GM21367 (cell line): ENCODE measurements at regions not wholly inside any gene's neighbourhood (a gene's known extent, or its start where the extent isn't known, plus 50 kb on each side); places are given as distances from the start of the nearest gene placed in this dataset.
"Not testable (repeated sequence)": the region's sequence is repeated elsewhere in the genome, so short reads cannot be mapped to it uniquely, and the experiment has no call there.

Experiments used
- ATAC-seq: cut with Tn5 transposase; IDR thresholded peaks from one replicate; pipeline ENCODE4 v1.9.1; 2021; ENCODE audit not compliant: unreplicated experiment

GRCh38 chr11:100409267-100409666 lies 277.8 kb upstream of the ARHGAP42 start:
- ATAC-seq: not testable (repeated sequence)

DNA sequence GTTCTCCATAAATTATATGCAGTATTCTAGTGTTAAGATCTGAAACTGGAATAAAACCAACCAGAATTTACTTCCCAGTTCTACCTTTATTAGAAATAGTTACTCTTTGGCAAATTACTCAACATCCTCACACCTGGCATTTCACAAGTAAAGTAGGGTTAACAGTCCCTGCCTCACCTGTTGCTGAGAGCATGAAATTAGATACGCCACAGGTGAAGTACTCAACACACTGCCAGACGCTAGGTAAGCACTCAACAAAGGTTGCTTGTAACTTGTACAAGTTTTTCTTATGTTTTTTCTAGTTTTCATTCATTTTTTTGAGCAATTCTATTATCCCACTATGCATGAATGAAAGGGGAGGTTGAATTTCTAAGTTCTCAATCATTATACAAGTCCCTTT lies 267.6 kb upstream of the ARHGAP42 start:
- ATAC-seq: no peak

DNA sequence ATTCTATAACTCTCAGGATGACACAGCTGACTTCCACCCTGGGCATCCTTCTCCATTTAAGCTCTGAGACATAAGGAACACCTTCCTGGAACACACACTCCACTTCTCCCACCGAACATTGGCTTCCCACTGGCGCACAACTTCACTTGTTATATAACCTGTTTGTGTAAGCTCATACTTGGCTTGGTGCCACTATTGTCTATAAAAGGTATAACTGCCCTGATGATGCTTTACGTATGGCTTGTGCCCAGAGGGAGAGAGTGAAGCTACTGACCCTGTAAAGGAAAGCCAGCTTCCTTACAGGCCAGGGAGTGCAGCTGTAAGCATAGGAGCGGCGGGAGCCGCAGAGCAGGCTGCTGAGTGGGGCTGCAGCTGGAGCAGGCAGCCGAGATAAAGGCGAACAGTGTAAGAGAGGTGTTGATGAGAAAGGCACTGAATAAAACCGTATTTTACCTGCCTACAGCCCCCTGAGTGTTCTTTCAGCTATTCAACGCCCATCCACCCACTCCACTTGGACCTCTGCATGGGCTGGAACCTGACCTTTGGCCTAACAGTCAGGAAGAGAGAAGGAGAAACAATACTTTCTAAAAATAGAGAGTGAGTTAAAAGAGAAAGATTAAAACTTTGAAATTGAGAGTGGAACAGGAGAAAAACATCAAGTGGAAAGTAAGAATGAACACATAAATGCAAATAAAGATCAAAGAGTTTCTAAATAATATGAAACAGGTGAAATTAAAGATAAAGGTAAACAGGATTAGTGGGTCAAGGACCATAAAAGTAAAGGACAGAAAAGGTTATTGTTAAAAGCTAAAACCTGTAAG lies 252.1 kb upstream of the ARHGAP42 start:
- no peak for ATAC-seq

GRCh38 chr11:100438376-100438775 lies 248.7 kb upstream of the ARHGAP42 start:
- no peak for ATAC-seq

DNA sequence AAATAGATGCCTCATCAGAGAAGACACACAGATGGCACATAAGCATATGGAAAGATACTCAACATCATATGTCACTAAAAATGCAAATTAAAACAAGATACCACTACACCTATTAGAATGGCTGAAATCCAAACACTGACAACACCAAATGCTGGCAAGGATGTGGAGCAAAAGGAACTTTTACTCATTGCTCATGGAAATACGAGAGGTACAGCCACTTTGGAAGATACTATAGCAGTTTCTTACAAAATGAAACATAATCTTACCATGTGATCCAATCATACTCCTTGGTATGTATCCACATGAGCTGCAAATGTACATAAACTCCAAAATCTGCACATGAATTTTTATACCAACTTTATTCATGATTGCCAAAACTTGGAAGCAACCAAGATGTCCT lies 246.0 kb upstream of the ARHGAP42 start:
- no peak for ATAC-seq

GRCh38 chr11:100442017-100442416 lies 245.1 kb upstream of the ARHGAP42 start:
- ATAC-seq: no peak

DNA sequence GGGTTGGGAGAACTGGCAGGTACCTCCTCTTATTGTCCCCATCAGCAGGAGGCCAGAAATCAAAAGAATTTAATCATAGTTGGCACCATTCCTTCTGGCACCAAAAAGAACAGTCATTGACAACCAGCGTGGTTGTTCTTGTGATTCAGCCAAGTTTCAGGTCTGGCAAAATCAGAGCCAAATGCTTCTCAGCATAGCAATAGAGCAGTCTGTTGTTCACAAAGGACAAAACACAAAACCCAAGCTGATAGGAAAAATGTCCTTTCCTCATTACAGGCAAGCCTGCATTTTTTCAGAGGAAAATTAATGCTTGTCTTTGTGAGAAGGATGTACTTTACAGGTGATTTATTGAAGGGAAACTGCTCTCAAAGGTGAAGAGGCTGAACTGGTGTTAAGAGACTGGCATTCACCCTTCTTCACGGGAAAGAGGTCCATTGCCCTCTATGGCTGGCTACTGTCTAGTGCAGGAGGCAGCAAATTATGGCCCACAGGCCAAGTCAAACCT lies 241.8 kb upstream of the ARHGAP42 start:
- no peak for ATAC-seq

DNA sequence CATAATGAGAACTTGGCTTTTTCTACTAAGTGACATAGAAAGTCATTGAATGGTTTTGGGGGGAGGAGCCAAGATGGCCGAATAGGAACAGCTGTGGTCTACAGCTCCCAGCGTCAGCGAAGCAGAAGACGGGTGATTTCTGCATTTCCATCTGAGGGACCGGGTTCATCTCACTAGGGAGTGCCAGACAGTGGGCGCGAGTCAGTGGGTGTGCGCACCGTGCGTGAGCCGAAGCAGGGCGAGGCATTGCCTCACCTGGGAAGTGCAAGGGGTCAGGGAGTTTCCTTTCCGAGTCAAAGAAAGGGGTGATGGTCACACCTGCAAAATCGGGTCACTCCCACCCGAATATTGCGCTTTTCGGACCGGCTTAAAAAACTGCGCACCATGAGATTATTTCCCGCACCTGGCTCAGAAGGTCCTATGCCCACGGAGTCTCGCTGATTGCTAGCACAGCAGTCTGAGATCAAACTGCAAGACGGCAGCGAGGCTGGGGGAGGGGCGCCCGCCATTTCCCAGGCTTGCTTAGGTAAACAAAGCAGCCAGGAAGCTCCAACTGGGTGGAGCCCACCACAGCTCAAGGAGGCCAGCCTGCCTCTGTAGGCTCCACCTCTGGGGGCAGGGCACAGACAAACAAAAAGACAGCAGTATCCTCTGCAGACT lies 235.2 kb upstream of the ARHGAP42 start:
- ATAC-seq: not testable (repeated sequence)

DNA sequence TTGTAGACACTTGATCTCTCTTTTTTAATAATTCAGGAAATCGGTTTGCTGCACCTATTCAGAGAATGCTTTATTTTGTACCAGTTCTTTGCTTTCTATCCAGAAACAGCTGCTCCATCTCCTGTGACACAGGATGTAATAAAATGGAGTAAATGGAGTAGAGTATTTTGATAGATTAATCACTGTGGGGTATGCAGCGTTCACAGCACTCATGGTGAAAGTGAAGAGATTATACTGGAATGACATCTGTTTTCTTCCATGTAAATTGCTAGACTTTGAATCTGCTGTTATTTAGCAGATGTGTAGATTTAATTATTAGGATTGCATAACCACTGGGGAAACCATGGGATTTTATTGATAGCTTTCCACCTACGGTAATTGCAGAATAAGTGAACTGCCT lies 227.3 kb upstream of the ARHGAP42 start:
- no peak for ATAC-seq

DNA sequence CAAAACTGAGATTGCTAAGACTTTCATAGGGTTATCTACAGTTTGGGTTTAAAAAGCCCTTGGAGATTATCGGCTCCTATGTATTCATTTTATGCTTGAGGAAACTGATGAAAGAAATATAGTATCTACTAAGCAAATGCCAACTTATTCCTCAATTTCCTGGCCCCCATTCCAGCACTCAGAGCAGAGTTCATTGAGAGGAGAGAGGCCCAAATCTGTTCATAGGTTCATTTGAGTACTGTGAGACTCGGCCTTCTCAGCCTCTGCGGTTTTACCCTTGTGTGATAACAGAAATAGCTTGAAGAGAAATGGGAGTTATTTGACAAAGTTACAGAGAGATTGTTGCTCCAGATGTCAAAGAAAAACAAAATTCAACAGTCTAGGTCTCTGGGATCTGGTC lies 226.7 kb upstream of the ARHGAP42 start:
- no peak for ATAC-seq

- ATAC-seq: no peak
Measured at GRCh38 chr11:100467821-100468508, 219.1 kb upstream of the ARHGAP42 start.

GRCh38 chr11:100469835-100470234 lies 217.3 kb upstream of the ARHGAP42 start:
- no peak for ATAC-seq

DNA sequence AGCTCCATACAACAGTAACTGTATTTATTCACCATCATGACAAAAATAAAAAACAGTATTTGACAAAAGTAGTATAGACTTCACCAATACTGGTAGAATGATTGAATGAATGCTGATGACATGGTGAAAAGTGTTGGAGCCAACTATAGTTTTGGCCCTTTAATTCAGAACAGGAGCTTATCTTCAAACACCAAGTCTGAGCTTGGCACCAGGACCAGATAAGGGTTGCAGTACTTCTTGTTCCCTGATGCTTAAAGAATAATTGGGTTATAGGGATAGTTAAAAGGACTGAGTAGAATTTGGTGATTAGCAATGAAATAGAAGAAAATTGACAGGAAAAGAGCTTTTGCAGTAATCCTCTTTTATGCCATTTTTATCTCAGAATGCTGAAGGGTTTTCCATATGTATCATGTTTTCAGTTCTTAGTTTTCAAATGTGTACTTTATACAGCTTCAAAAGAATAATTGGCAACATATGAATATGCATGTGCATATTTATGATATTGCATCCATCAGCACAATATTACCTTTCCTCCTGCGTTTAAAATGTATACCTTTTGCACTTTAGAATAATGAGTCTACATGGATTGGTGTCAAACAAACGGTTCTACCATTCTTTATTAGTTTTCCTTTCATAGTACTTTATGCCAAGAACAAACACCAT lies 214.2 kb upstream of the ARHGAP42 start:
- ATAC-seq: no peak

- ATAC-seq: no peak
Measured at GRCh38 chr11:100473390-100473740, 213.7 kb upstream of the ARHGAP42 start.

GRCh38 chr11:100484948-100485347 lies 202.1 kb upstream of the ARHGAP42 start:
- ATAC-seq: no peak

- no peak for ATAC-seq
Measured at GRCh38 chr11:100498780-100499179, 188.3 kb upstream of the ARHGAP42 start.

- no peak for ATAC-seq
Measured at GRCh38 chr11:100501450-100501849, 185.6 kb upstream of the ARHGAP42 start.

DNA sequence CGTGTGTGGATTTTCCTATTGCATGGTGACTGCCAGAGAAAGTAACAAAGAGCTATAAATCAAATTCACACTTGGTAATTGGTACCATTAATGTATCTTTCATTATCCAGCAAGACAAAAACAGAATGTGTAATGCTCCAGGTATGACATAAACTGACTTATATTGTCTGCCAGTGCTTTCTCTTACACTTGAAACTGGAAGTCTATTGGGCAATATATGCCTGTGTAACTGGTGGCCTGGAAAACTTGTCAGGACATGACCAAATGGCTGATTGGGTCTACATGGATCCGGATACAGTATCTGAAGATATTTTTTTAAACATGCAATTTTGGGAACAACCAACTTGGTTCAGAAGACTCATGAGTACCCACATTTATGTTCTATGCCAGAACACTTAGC lies 174.6 kb upstream of the ARHGAP42 start:
- ATAC-seq: no peak

GRCh38 chr11:100515087-100515486 lies 172.0 kb upstream of the ARHGAP42 start:
- no peak for ATAC-seq

DNA sequence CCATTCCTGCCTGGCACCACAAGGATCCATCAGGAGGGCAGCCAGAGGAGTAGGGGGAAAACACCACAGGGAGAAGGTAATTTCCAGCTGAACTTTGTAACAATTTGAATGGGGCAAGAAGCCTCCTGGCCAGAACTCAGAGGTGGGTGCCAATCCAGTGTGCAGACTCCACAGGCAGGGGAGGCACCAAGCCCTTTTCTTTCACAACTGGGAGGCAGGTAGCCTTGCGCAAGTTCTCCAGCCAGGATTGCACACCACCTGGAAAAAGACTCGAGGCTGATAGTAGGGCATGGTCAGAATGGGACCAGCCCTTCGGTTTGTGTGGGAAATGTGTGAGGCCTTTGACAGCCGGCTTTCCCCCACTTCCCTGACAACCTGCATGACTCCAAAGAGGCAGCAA lies 161.9 kb upstream of the ARHGAP42 start:
- no peak for ATAC-seq

- no peak for ATAC-seq
Measured at GRCh38 chr11:100525635-100526034, 161.5 kb upstream of the ARHGAP42 start.
